ENCODE measurements at regions not wholly inside any gene's neighbourhood (a gene's known extent, or its start where the extent isn't known, plus 50 kb on each side); places are given as distances from the start of the nearest gene placed in this dataset.

- TF ChIP-seq POLR2AphosphoS5 (IDR thresholded peaks at IDR 0.05), result no peak
- TF ChIP-seq, protein P1, sequence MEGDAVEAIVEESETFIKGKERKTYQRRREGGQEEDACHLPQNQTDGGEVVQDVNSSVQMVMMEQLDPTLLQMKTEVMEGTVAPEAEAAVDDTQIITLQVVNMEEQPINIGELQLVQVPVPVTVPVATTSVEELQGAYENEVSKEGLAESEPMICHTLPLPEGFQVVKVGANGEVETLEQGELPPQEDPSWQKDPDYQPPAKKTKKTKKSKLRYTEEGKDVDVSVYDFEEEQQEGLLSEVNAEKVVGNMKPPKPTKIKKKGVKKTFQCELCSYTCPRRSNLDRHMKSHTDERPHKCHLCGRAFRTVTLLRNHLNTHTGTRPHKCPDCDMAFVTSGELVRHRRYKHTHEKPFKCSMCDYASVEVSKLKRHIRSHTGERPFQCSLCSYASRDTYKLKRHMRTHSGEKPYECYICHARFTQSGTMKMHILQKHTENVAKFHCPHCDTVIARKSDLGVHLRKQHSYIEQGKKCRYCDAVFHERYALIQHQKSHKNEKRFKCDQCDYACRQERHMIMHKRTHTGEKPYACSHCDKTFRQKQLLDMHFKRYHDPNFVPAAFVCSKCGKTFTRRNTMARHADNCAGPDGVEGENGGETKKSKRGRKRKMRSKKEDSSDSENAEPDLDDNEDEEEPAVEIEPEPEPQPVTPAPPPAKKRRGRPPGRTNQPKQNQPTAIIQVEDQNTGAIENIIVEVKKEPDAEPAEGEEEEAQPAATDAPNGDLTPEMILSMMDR (IDR thresholded peaks at IDR 0.05), result no peak
- TF ChIP-seq POLR2A (IDR thresholded peaks at IDR 0.05), result no peak
- no peak for TF ChIP-seq EP300 (IDR thresholded peaks at IDR 0.05)
Observed at GRCh38 chrX:13152518-13153185, 108.2 kb upstream of the FAM9C start.

Measured in gastroesophageal sphincter (tissue), 3 donors.